ENCODE measurements at regions not wholly inside any gene's neighbourhood (a gene's known extent, or its start where the extent isn't known, plus 50 kb on each side); places are given as distances from the start of the nearest gene placed in this dataset.

DNA sequence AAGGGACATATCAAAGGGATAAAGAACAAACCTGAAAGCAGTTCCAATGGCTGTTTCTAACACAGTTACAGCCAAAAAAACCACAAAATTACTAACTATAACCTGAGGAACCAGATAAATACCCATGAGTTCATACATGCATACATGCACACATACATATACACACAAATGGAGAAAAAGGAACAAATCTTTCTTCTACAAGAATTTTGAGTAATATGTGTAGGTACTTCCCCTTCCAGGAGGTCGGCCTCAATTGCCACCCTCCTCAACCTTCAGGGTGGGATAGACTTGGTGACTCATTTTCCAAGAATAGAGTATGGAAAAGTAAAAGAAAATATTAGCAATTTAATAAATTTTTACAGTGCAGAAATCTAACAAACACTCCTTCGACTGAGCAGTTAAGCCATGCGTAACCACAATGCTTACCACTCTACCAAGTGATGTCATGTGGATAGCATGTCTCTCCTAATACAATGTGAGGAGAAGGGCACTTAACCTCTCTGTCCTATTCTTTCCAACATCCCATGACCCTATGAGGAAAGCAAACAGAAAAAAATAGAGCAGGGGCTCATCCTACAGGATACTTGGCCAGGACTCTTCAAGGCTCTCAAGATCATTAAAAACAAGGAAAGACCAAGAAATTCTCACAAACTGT lies 243.0 kb upstream of the RUNX1 start:
- Mint-ChIP-seq H3K27ac (ENCODE audit: unreplicated experiment) (no peak overlapping the region), H3K4me3 (ENCODE audit: unreplicated experiment) (no peak overlapping the region), H3K9me3 (ENCODE audit: low read depth) (peaks cover 10% of the 10 kb centered on the region), H3K27me3 (ENCODE audit: low read depth) (no peaks in the 10 kb centered on the region), H3K36me3 (ENCODE audit: low read depth) (peaks cover 2% of the 10 kb centered on the region), H3K4me1 (ENCODE audit: low read depth) (peaks cover 10% of the 10 kb centered on the region)
- TF ChIP-seq, protein P1, sequence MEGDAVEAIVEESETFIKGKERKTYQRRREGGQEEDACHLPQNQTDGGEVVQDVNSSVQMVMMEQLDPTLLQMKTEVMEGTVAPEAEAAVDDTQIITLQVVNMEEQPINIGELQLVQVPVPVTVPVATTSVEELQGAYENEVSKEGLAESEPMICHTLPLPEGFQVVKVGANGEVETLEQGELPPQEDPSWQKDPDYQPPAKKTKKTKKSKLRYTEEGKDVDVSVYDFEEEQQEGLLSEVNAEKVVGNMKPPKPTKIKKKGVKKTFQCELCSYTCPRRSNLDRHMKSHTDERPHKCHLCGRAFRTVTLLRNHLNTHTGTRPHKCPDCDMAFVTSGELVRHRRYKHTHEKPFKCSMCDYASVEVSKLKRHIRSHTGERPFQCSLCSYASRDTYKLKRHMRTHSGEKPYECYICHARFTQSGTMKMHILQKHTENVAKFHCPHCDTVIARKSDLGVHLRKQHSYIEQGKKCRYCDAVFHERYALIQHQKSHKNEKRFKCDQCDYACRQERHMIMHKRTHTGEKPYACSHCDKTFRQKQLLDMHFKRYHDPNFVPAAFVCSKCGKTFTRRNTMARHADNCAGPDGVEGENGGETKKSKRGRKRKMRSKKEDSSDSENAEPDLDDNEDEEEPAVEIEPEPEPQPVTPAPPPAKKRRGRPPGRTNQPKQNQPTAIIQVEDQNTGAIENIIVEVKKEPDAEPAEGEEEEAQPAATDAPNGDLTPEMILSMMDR (IDR thresholded peaks at IDR 0.05), result no peak
- no peak for DNase-seq (ENCODE audit: low spot score)

DNA sequence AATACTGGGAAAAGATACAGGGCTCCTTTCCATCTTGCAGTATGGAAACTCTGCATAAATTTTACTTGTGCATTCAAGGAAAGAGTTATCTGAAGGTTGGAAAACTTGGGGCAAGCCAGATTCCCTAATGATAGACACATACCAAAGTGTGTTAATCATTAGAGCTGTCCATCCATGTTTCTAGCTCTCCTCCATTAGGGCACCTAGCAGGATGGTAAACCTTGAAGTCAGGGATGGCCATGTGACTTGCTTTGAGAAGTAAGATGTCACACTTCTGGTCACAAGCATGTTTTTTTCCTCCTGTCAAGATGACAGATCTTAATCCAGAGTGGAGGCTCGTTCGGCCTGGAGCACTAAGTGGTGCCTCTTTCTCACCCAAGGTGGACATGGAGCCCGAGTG lies 241.9 kb upstream of the RUNX1 start:
- no peak overlapping the region for H3K27ac Mint-ChIP-seq (ENCODE audit: unreplicated experiment)
- H3K4me3 Mint-ChIP-seq (ENCODE audit: unreplicated experiment), result no peak overlapping the region
- TF ChIP-seq, protein P1 (IDR thresholded peaks at IDR 0.05), result no peak
- H3K4me1 Mint-ChIP-seq (ENCODE audit: low read depth), result peaks cover 14% of the 10 kb centered on the region
- no peaks in the 10 kb centered on the region for H3K27me3 Mint-ChIP-seq (ENCODE audit: low read depth)
- peaks cover 10% of the 10 kb centered on the region for H3K9me3 Mint-ChIP-seq (ENCODE audit: low read depth)
- H3K36me3 Mint-ChIP-seq (ENCODE audit: low read depth), result no peaks in the 10 kb centered on the region
- DNase-seq (ENCODE audit: low spot score), result no peak

DNA sequence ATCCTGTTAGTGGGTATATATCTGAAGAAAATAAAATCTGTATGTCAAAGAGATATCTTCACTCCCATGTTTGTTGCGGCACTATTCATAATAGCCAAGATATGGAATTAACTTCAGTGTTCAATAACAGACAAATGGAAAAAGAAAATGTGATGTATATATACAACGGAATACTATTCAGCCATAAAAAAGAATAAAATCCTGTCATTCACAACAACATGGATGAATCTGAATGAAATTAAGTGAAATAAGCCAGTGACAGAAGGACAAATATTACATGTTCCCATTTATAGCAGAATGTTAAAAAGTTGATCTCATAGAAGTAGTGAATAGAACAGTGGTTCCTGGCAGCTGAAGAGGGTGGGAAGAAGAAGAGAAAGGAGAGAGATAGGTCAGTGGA lies 239.1 kb upstream of the RUNX1 start:
- Mint-ChIP-seq H3K36me3 (ENCODE audit: low read depth) (no peaks in the 10 kb centered on the region), H3K27me3 (ENCODE audit: low read depth) (no peaks in the 10 kb centered on the region), H3K9me3 (ENCODE audit: low read depth) (peaks cover 10% of the 10 kb centered on the region), H3K4me3 (ENCODE audit: unreplicated experiment) (no peak overlapping the region), H3K4me1 (ENCODE audit: low read depth) (peaks cover 20% of the 10 kb centered on the region), H3K27ac (ENCODE audit: unreplicated experiment) (no peak overlapping the region)
- no peak for DNase-seq (ENCODE audit: low spot score)
- TF ChIP-seq, protein P1 (IDR thresholded peaks at IDR 0.05), result no peak

DNA sequence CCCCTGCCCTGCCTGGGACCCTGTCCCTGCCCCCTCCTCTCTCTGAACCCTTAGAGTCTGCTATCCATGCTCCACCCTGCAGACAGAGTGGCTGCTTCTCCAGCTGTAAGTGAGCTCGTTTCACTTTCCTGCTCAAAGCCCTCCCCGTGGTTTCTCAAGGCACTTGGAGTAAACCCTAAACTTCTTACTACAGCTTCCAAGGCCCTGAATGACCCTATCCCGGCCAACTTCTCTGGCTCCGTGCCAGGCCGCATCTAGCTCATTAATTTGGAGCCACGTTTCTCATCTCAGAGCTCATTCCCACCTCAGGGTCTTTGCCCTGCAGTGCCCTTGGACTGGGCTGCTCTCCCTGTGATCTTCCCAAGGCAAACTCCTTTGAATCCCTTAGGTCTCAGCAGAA lies 235.1 kb upstream of the RUNX1 start:
- no peak overlapping the region for H3K27ac Mint-ChIP-seq (ENCODE audit: unreplicated experiment)
- no peak overlapping the region for H3K4me3 Mint-ChIP-seq (ENCODE audit: unreplicated experiment)
- DNase-seq (ENCODE audit: low spot score), result no peak
- H3K27me3 Mint-ChIP-seq (ENCODE audit: low read depth), result no peaks in the 10 kb centered on the region
- peaks cover 14% of the 10 kb centered on the region for H3K9me3 Mint-ChIP-seq (ENCODE audit: low read depth)
- H3K36me3 Mint-ChIP-seq (ENCODE audit: low read depth), result peaks cover 2% of the 10 kb centered on the region
- TF ChIP-seq, protein P1 (IDR thresholded peaks at IDR 0.05), result no peak
- peaks cover 32% of the 10 kb centered on the region for H3K4me1 Mint-ChIP-seq (ENCODE audit: low read depth)

DNA sequence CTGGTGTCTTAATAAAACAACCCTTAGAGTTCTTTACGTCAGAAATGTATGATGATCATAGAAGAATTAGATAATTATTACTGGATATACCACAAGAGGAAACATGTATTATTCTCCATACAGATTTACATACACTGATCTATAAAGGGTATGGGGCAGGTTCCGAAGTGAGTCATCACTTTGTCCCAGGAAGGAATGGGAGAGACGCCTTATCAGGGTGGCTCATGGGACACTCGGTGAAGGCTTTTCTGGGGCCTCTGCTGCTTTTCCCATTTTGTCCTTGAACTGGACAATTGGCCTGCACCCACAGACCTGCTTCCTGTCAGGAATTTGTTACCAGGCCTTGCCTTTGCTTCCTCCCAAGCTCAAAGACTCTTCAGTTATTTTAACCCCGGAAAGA lies 233.8 kb upstream of the RUNX1 start:
- no peak for DNase-seq (ENCODE audit: low spot score)
- peaks cover 2% of the 10 kb centered on the region for H3K36me3 Mint-ChIP-seq (ENCODE audit: low read depth)
- H3K27ac Mint-ChIP-seq (ENCODE audit: unreplicated experiment), result no peak overlapping the region
- H3K4me3 Mint-ChIP-seq (ENCODE audit: unreplicated experiment), result no peak overlapping the region
- peaks cover 37% of the 10 kb centered on the region for H3K4me1 Mint-ChIP-seq (ENCODE audit: low read depth)
- no peaks in the 10 kb centered on the region for H3K27me3 Mint-ChIP-seq (ENCODE audit: low read depth)
- TF ChIP-seq, protein P1 (IDR thresholded peaks at IDR 0.05), result no peak
- H3K9me3 Mint-ChIP-seq (ENCODE audit: low read depth), result peaks cover 15% of the 10 kb centered on the region
